ENCODE measurements at regions not wholly inside any gene's neighbourhood (a gene's known extent, or its start where the extent isn't known, plus 50 kb on each side); places are given as distances from the start of the nearest gene placed in this dataset.

- H3K4me2 ChIP-seq (ENCODE audit: low read length): no peak overlapping the region
- intact Hi-C loops (cut with micrococcal nuclease): no loop called here
- no peak for DNase-seq (ENCODE audit: low read depth, low spot score)
- no peaks in the 10 kb centered on the region for H3K79me2 ChIP-seq (ENCODE audit: insufficient read depth, low read length)
- H3K36me3 ChIP-seq (ENCODE audit: control insufficient read depth in 1 of 2, insufficient read depth in 2 of 2, low read length in 2 of 2): no peaks in the 10 kb centered on the region
- no peak for ATAC-seq
- H3K4me3 ChIP-seq (replicated peaks in 1 of 2; ENCODE audit: low read depth in 1 of 2, low read length in 2 of 2): no peak overlapping the region
- H3K9me3 ChIP-seq (ENCODE audit: control insufficient read depth in 1 of 2, insufficient read depth in 1 of 2, low read depth in 1 of 2, low read length in 2 of 2): peaks cover 0 to 5% of the 10 kb centered on the region in 2 experiments; a peak in 2 of 4 replicates
- TF ChIP-seq TCF7L2 (IDR thresholded peaks at IDR 0.05; ENCODE audit: borderline replicate concordance, extremely low read depth, insufficient read depth, insufficient read length) (no peak), ZFX (IDR thresholded peaks at IDR 0.05) (no peak), MAX (IDR thresholded peaks at IDR 0.05) (no peak), YY1 (IDR thresholded peaks at IDR 0.05; ENCODE audit: extremely low read depth, insufficient replicate concordance, low read depth, low read length) (no peak), CEBPB (IDR thresholded peaks at IDR 0.05; ENCODE audit: low read depth) (no peak), REST (IDR thresholded peaks at IDR 0.05; ENCODE audit: low read depth) (no peak)
- no peak overlapping the region for H3K9ac ChIP-seq (ENCODE audit: low read length)
- H4K20me1 ChIP-seq (ENCODE audit: insufficient read depth): no peaks in the 10 kb centered on the region
- H3K4me1 ChIP-seq (ENCODE audit: control insufficient read depth in 1 of 2, insufficient read depth in 2 of 2, low read length in 2 of 2): no peaks in the 10 kb centered on the region
- ChIA-PET POLR2A (no interaction called here), RAD21 (ENCODE audit: low non-redundant PET in 1 of 2, low total read pairs in 2 of 2, uncharacterized antibody in 2 of 2, unreplicated experiment in 2 of 2) (no interaction called here), CTCF (no interaction called here)
- no peaks in the 10 kb centered on the region for H3K9me2 ChIP-seq (ENCODE audit: insufficient read depth)
- H3K27ac ChIP-seq (ENCODE audit: low read depth, low read length): no peak overlapping the region
- no TSS peak for BruUV-seq (replicated peaks)
- H2AFZ ChIP-seq (ENCODE audit: low read depth, low read length, poor library complexity, severe bottlenecking): no peak overlapping the region
- peaks cover 6% of the 10 kb centered on the region; the same call in 1 of the 2 replicates for H3K27me3 ChIP-seq (ENCODE audit: insufficient read depth, low read length)
These were observed 165.2 kb upstream of the APCDD1 start for GRCh38 chr18:10289251-10289650.

All from HCT116 (cell line).